BLaER1 (cell line): ENCODE measurements at regions not wholly inside any gene's neighbourhood (a gene's known extent, or its start where the extent isn't known, plus 50 kb on each side); places are given as distances from the start of the nearest gene placed in this dataset.

Experiments used
- H3K27ac ChIP-seq: shearing (Covaris generic); formaldehyde crosslinking; 2 replicates; pipeline ENCODE4 v1.8.1; 2022
- H3K27me3 ChIP-seq: shearing (Covaris generic); formaldehyde crosslinking; 2 replicates; pipeline ENCODE4 v1.8.1; 2022
- H3K36me3 ChIP-seq: shearing (Covaris generic); formaldehyde crosslinking; 2 replicates; pipeline ENCODE4 v1.8.1; 2022
- H3K4me1 ChIP-seq: shearing (Covaris generic); formaldehyde crosslinking; 2 replicates; pipeline ENCODE4 v1.8.1; 2022
- H3K4me2 ChIP-seq: shearing (Covaris generic); formaldehyde crosslinking; 2 replicates; pipeline ENCODE4 v1.8.1; 2022
- H3K4me3 ChIP-seq: shearing (Covaris generic); formaldehyde crosslinking; 2 replicates; pipeline ENCODE4 v1.8.1; 2022
- H3K9ac ChIP-seq: shearing (Covaris generic); formaldehyde crosslinking; 2 replicates; pipeline ENCODE4 v1.8.1; 2022
- H3K9me3 ChIP-seq: shearing (Covaris generic); formaldehyde crosslinking; 2 replicates; pipeline ENCODE4 v1.8.1; 2022
- H4K20me1 ChIP-seq: shearing (Covaris generic); formaldehyde crosslinking; 2 replicates; pipeline ENCODE4 v1.8.1; 2022
- Cebpa-rat ChIP-seq: shearing (Covaris generic); IDR thresholded peaks from 2 replicates; pipeline ENCODE4 v1.8.1; 2022

DNA sequence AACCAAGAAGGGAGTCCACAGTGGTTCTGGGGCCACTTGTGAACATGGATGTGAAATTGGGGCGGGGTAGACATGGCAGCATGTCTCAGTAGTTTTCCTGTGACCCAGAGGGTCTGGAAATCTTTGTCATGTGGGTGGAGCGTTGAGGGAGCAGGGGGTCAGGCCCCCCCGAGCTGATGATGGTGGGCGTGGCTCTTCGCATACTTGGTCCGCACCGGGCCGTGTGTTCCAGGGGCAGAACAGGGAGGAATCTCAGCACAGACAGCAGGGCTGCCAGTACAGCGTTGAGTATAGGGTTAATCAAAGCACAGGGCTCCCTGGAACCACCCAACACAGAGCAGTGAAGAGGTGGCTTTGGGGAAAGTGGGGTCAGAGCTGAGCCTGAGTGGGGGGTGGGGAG is 267.5 kb downstream of the SEC14L1 start:
- no peaks in the 10 kb centered on the region for H3K27me3 ChIP-seq
- H4K20me1 ChIP-seq, result no peaks in the 10 kb centered on the region
- peak overlapping the region; percentile 95 for H3K4me2 ChIP-seq
- H3K4me3 ChIP-seq, result peak overlapping the region; percentile 56
- H3K36me3 ChIP-seq, result 0 out of 2 replicates have a peak, but pooled peaks cover under 1% of the 10 kb centered on the region
- H3K4me1 ChIP-seq, result peaks cover 98% of the 10 kb centered on the region
- no peaks in the 10 kb centered on the region for H3K9me3 ChIP-seq
- TF ChIP-seq Cebpa-rat, result no peak
- peak overlapping the region; percentile 96 for H3K27ac ChIP-seq
- H3K9ac ChIP-seq, result peak overlapping the region; percentile 74

DNA sequence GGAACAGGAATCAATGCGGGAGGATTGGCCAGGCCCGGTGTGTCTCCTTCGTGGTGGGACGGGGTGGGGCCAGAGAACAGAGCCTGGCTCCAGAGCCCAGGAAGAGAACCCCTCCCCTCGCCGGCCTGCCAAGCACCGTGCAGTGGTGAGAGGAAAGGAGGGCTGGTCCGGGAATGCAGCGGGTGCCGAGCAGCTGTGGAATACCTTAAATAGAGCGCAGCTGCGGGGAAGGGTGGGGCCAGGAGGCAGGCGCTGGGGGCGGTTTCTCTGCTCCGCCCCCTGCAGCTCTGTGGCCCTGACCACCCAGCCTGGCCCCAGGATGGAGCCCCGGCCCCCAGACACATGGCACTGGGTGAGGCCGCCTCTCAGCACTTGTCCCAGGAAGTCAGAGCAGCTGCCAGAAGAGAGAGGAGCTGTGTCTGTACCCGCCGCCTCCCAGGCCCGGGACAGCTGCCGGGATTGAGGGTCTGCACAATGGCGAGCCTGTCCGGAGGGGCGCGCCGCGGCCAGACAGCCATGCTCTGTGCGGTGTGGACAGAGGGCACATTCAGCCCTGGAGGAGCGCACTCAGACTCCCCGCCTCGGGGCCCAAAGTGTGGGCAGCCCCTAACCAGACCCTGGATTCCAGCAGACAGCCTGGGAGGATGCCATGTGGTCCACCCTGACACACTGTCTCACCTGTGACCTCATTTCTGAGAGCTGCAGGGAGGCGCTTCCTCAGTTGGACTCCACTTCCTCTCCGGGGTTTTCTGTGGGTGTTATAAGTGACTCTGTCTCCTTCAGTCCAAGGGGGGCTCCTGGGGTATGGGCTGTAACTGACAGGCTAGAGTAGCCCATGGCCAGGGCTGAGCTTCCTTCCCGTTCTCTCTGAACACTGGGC is 268.8 kb downstream of the SEC14L1 start:
- Histone ChIP-seq H4K20me1 (no peaks in the 10 kb centered on the region), H3K36me3 (0 out of 2 replicates have a peak, but pooled peaks cover under 1% of the 10 kb centered on the region), H3K4me1 (peaks cover 98% of the 10 kb centered on the region), H3K27me3 (no peaks in the 10 kb centered on the region), H3K4me2 (peak overlapping the region; percentile 95), H3K4me3 (peak overlapping the region; percentile 56), H3K9ac (peak overlapping the region; percentile 74), H3K9me3 (no peaks in the 10 kb centered on the region), H3K27ac (peak overlapping the region; percentile 96)
- no peak for TF ChIP-seq Cebpa-rat

DNA sequence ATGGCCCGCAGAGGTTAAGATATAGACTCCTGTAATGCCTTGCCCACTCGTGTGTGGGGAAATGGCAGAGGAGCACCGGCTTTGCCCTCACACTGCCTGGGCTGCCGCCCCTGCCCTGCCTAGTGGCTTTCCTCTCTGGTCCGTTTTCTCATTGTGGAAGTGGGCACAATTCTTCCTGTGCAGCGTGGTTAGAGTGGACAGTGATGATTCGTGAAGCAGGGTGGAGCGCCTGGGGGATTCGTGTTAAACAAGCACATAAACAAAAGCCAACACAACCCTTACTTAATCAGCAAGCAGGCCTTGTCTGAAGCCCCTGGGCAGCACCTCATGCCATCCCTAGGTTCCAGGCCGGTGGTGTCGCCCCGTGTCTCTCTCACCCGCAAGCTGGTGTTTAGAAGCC is 269.7 kb downstream of the SEC14L1 start:
- Histone ChIP-seq H3K36me3 (peaks cover 10% of the 10 kb centered on the region), H3K27me3 (no peaks in the 10 kb centered on the region), H3K4me1 (peaks cover 100% of the 10 kb centered on the region), H3K9me3 (no peaks in the 10 kb centered on the region), H3K4me2 (peak overlapping the region; percentile 95), H3K9ac (peak overlapping the region; percentile 74; the same call in 1 of the 2 replicates), H3K27ac (peak overlapping the region; percentile 96), H3K4me3 (no peak overlapping the region; the same call in 1 of the 2 replicates), H4K20me1 (no peaks in the 10 kb centered on the region)
- TF ChIP-seq Cebpa-rat, result no peak

DNA sequence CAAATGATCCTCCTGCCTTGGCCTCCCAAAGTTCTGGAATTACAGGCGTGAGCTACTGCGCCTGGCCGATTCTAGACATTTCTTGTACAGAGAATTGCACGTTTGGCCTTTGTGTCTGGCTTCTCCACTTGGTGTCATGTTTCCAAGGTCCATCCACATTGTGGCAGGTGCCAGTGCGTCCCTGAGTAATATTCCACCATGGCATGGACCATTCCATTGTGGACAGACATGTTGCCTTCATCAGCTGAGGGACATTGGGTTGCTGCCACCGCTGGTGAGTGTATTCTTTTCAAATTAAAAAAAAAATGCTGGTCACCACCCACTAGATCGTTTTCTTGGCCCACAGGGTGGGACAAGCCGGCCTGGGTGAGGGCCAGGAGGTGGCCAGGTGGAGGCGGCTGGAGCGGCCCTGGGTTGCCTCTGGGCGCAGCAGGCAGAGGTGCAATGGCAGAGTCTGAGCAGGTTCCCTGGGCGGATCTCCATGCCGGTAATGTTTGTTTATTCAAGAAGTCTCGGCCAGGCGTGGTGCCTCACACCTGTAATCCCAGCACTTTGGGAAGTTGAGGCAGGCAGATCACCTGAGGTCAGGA is 274.1 kb downstream of the SEC14L1 start:
- no peaks in the 10 kb centered on the region for H3K27me3 ChIP-seq
- H3K4me2 ChIP-seq, result peak overlapping the region; percentile 99; the same call in 1 of the 2 replicates
- H3K36me3 ChIP-seq, result peaks cover 33% of the 10 kb centered on the region
- H3K4me3 ChIP-seq, result no peak overlapping the region
- peaks cover 21% of the 10 kb centered on the region for H4K20me1 ChIP-seq
- no peak for TF ChIP-seq Cebpa-rat
- H3K9ac ChIP-seq, result no peak overlapping the region
- H3K4me1 ChIP-seq, result peaks cover 100% of the 10 kb centered on the region
- no peaks in the 10 kb centered on the region for H3K9me3 ChIP-seq
- H3K27ac ChIP-seq, result no peak overlapping the region

DNA sequence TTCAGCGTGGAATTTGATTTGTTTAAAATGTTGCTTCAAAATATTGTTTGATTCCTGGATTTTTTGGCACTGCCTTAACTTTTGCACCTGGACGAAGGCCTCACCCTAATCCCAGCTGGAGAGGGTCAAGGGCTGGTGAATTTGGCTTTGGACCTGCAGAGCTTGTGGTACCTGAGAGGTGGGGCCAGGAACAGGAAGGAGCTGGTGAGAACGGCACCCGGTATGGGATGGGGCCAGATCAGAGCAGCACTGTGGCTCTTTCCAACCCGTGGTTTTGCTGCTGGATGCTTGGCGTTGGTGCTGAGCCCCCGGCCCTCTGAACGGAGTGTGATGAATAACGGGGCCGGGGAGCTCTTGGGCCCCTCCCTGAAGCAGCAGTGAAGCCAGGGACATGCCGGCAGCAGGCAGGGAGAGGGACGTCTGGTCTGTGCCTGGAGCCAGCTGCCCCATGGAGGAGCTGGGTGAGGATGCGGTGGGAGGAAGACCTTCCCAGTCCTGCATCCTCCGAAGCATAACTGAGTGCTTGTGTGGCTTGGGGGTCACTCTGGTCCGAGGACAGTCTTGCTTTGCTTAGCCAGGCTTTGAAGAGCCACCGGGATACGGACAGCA is 275.4 kb downstream of the SEC14L1 start:
- Histone ChIP-seq H3K27me3 (no peaks in the 10 kb centered on the region), H3K36me3 (peaks cover 33% of the 10 kb centered on the region), H3K4me2 (peak overlapping the region; percentile 99), H4K20me1 (peaks cover 26% of the 10 kb centered on the region), H3K27ac (peak overlapping the region; percentile 52; the same call in 1 of the 2 replicates), H3K4me1 (peaks cover 100% of the 10 kb centered on the region), H3K9me3 (no peaks in the 10 kb centered on the region), H3K9ac (no peak overlapping the region), H3K4me3 (no peak overlapping the region)
- TF ChIP-seq Cebpa-rat, result no peak

DNA sequence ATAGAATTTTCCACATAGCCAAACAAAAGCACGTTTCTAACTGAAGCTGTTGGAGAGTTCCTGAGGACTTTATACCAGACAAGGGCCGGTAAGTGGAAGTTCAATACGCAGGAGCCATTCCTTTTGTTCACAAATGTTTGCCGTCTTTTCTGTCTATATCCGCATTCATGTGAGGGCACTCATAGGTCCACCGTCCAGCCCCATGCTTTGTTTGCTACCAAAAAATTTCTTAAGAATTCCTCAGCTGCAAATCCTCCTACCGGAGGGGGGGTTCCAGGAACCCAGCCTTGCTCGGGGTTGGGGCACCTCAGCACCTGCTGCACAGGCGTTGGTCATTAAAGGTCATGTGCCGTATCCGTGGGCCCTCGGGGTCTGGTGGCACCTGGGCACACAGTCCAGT is 276.8 kb downstream of the SEC14L1 start:
- Histone ChIP-seq H3K9me3 (no peaks in the 10 kb centered on the region), H3K9ac (peak overlapping the region; percentile 72; the same call in 1 of the 2 replicates), H3K4me3 (no peak overlapping the region), H4K20me1 (peaks cover 39% of the 10 kb centered on the region), H3K4me2 (peak overlapping the region; percentile 99), H3K27me3 (no peaks in the 10 kb centered on the region), H3K4me1 (peaks cover 100% of the 10 kb centered on the region), H3K36me3 (peaks cover 33% of the 10 kb centered on the region), H3K27ac (peak overlapping the region; percentile 99)
- TF ChIP-seq Cebpa-rat, result no peak

DNA sequence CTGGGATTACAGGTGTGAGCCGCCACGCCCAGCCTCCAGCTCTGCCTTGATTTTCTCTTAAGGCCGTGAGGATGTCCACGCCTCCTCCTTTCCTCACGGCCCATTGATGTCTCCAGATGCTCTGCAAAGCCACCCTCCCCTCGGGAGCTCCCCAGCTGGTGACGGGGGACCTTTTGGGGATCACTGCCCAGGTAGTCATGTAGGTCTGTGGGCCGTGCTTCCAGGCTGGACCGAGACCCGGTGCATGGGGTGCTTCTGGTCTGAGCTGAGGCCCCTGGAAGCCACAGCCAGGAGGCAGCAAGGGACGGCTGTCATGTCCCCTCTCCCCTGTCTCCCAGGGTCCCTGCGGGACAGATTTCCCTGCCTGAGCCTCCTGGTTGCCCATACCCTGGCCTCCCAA is 277.8 kb downstream of the SEC14L1 start:
- no peaks in the 10 kb centered on the region for H3K9me3 ChIP-seq
- H3K27ac ChIP-seq, result peak overlapping the region; percentile 99
- H3K4me3 ChIP-seq, result 0 out of 2 replicates have a peak overlapping the region, but pooled peaks have one; percentile 56
- peaks cover 100% of the 10 kb centered on the region for H3K4me1 ChIP-seq
- peaks cover 41% of the 10 kb centered on the region for H4K20me1 ChIP-seq
- no peaks in the 10 kb centered on the region for H3K27me3 ChIP-seq
- no peak for TF ChIP-seq Cebpa-rat
- peak overlapping the region; percentile 72 for H3K9ac ChIP-seq
- peak overlapping the region; percentile 99 for H3K4me2 ChIP-seq
- H3K36me3 ChIP-seq, result peaks cover 33% of the 10 kb centered on the region

DNA sequence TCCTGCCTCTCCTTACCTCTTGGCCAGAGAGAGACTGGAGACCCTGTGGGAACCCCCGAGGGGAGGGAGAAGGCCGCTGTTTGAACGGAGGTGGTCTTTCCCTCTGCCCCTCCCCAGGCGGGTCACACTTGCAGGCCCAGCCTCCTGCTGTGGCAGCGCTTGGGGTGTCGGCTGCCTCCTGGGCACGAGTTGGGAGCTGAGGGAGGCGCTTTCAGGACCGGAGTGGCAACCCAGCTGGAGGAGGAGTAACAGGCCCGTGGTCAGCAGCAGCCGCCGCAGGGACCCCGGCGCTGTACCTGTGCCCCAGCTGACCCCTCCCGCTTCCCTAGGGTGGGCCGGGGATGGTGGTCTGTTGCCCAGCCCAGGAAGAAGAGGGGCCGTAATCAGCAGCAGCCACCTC is 278.3 kb downstream of the SEC14L1 start:
- no peaks in the 10 kb centered on the region for H3K27me3 ChIP-seq
- peaks cover 33% of the 10 kb centered on the region for H3K36me3 ChIP-seq
- no peaks in the 10 kb centered on the region for H3K9me3 ChIP-seq
- peak overlapping the region; percentile 72 for H3K9ac ChIP-seq
- H3K27ac ChIP-seq, result peak overlapping the region; percentile 99
- no peak for TF ChIP-seq Cebpa-rat
- peaks cover 41% of the 10 kb centered on the region for H4K20me1 ChIP-seq
- H3K4me3 ChIP-seq, result peak overlapping the region; percentile 56
- peak overlapping the region; percentile 99 for H3K4me2 ChIP-seq
- peaks cover 100% of the 10 kb centered on the region for H3K4me1 ChIP-seq

DNA sequence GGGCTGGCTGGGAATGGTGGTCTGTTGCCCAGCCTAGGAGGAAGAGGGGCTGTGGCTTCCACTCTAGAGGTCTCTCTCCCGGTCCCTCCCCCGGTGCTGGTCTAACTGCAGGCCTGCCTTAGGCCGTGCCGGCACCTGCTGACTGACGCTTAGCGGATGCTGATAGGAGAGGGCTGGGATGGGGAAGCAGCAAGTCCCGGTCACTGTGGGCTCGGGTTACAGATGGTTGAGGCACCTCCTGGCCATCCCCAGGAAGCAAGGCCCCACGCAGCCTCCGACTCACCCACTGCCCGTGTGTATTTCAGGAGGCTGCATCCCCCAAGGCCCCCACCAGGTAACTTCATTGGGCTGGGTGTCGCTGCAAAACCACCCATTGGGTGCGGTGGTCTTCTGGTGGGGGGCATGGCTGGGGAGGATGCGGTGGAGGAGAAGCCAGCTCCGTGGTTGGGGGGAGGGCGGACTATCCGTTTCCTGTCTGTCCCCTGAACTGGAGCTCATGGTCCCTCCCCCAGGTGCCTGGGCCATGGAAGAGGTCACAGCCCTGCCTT is 278.9 kb downstream of the SEC14L1 start:
- Histone ChIP-seq H3K27me3 (no peaks in the 10 kb centered on the region), H3K27ac (peak overlapping the region; percentile 99), H3K9me3 (no peaks in the 10 kb centered on the region), H3K4me1 (peaks cover 100% of the 10 kb centered on the region), H3K9ac (peak overlapping the region; percentile 72), H3K4me3 (peak overlapping the region; percentile 56), H4K20me1 (peaks cover 41% of the 10 kb centered on the region), H3K4me2 (peak overlapping the region; percentile 99), H3K36me3 (peaks cover 31% of the 10 kb centered on the region)
- no peak for TF ChIP-seq Cebpa-rat
